ENCODE measurements at regions not wholly inside any gene's neighbourhood (a gene's known extent, or its start where the extent isn't known, plus 50 kb on each side); places are given as distances from the start of the nearest gene placed in this dataset.

- POLR2A ChIA-PET (ENCODE audit: unreplicated experiment) = no interaction called here
- Histone ChIP-seq H2AK9ac (replicated peaks; ENCODE audit: low read depth, low read length, poor library complexity) (no peak overlapping the region), H4K91ac (ENCODE audit: insufficient read depth, low read depth, low read length) (no peak overlapping the region), H3K9me1 (ENCODE audit: insufficient read depth, low read length) (peaks cover 2% of the 10 kb centered on the region; the same call in 1 of the 2 replicates), H4K5ac (ENCODE audit: low read depth, low read length) (no peak overlapping the region), H3K18ac (ENCODE audit: low read depth, low read length) (no peak overlapping the region), H3K4ac (ENCODE audit: low read depth, low read length) (no peak overlapping the region), H3K36me3 (ENCODE audit: control insufficient read depth, insufficient read depth, low read length) (no peaks in the 10 kb centered on the region), H2BK20ac (ENCODE audit: low read depth, low read length) (no peak overlapping the region), H4K8ac (ENCODE audit: low read depth in 2 of 2, low read length in 2 of 2) (no peak overlapping the region), H2BK5ac (ENCODE audit: low read depth, low read length, poor library complexity, severe bottlenecking) (no peak overlapping the region), H3K27ac (ENCODE audit: insufficient read depth, low read length) (no peak overlapping the region), H3K9me3 (ENCODE audit: control insufficient read depth, insufficient read depth, low read length) (no peaks in the 10 kb centered on the region), H3K4me3 (ENCODE audit: insufficient read depth, low read depth, low read length) (no peak overlapping the region), H2BK120ac (ENCODE audit: low read depth, low read length) (no peak overlapping the region), H2AK5ac (ENCODE audit: low read depth, low read length) (no peak overlapping the region), H2BK15ac (ENCODE audit: low read depth, low read length) (no peak overlapping the region), H3K23ac (ENCODE audit: low read depth, low read length) (no peak overlapping the region), H3K4me2 (ENCODE audit: low read depth, low read length) (no peak overlapping the region), H3K4me1 (ENCODE audit: control insufficient read depth, insufficient read depth, low read length) (no peaks in the 10 kb centered on the region), H4K20me1 (ENCODE audit: insufficient read depth, low read length) (no peaks in the 10 kb centered on the region), H3K27me3 (ENCODE audit: control insufficient read depth, insufficient read depth, low read length) (no peaks in the 10 kb centered on the region), H3K56ac (ENCODE audit: extremely low read depth, insufficient read depth, low read length) (no peak overlapping the region), H3K14ac (replicated peaks; ENCODE audit: low read depth, low read length) (no peak overlapping the region), H2AFZ (replicated peaks; ENCODE audit: low read length, poor library complexity) (no peak overlapping the region), H3K9ac (ENCODE audit: low read depth, low read length) (no peak overlapping the region), H3K79me1 (ENCODE audit: low read depth in 1 of 2, low read length in 2 of 2) (no peaks in the 10 kb centered on the region)
- ATAC-seq (ENCODE audit: low read depth) (no peak), DNase-seq (no peak)
- intact Hi-C loops (cut with micrococcal nuclease) (no loop called here), in situ Hi-C loops (cut with MboI; ENCODE audit: low sequenced_read_pairs) (no loop called here), dilution Hi-C loops (cut with HindIII; ENCODE audit: low sequenced_read_pairs, unreplicated experiment) (no loop called here)
- 75% methylated on average over 2 of the region's 5 CpGs; no CpG with 5 or more reads in 1 of the 2 experiments for WGBS, 2 experiments (ENCODE audit: extremely low coverage in 2 of 2, insufficient read length in 1 of 2)
- BruUV-seq (replicated peaks) = no TSS peak
- TF ChIP-seq ELK1 (IDR thresholded peaks at IDR 0.05; ENCODE audit: borderline replicate concordance, low read depth, low read length) (no peak), USF2 (IDR thresholded peaks at IDR 0.05; ENCODE audit: low read depth, low read length) (no peak), MAZ (IDR thresholded peaks at IDR 0.05; ENCODE audit: borderline replicate concordance, low read depth, low read length) (no peak), MAFK (IDR thresholded peaks at IDR 0.05; ENCODE audit: low read depth, low read length) (no peak), CEBPB (IDR thresholded peaks at IDR 0.05; ENCODE audit: low read depth, low read length) (no peak), NFE2L2 (IDR thresholded peaks at IDR 0.05; ENCODE audit: low read depth, low read length) (no peak), RFX5 (IDR thresholded peaks at IDR 0.05; ENCODE audit: low read depth, low read length) (no peak), RCOR1 (IDR thresholded peaks at IDR 0.05; ENCODE audit: insufficient replicate concordance, low read length) (no peak), BHLHE40 (IDR thresholded peaks at IDR 0.05; ENCODE audit: low read depth, low read length) (no peak), FOS (IDR thresholded peaks at IDR 0.05; ENCODE audit: low read depth, low read length) (no peak), POLR2A (IDR thresholded peaks at IDR 0.05; ENCODE audit: low read depth, low read length) (no peak), MXI1 (IDR thresholded peaks at IDR 0.05; ENCODE audit: borderline replicate concordance, low read depth, low read length) (no peak), RAD21 (IDR thresholded peaks at IDR 0.05; ENCODE audit: low read length) (no peak), CTCF (conservative IDR thresholded peaks at IDR 0.05; ENCODE audit: low read depth, low read length) (no peak), SMC3 (IDR thresholded peaks at IDR 0.05; ENCODE audit: low read depth, low read length) (no peak), CHD1 (IDR thresholded peaks at IDR 0.05; ENCODE audit: low read depth, low read length) (no peak)
- CTCF ChIA-PET = interaction anchor here (1.0 kb wide), 1 partner anchor 35 kb away, joined by 3 read pairs; no protein-coding TSS in a partner anchor
These were observed 127.8 kb upstream of the FBN2 start for GRCh38 chr5:128665747-128666355.
